Activated gamma-delta T cell treated with anti-CD3 and anti-CD28 coated beads, Interleukin-2, amount 50 U/mL, for 16 hours (primary cell): ENCODE measurements at regions not wholly inside any gene's neighbourhood (a gene's known extent, or its start where the extent isn't known, plus 50 kb on each side); places are given as distances from the start of the nearest gene placed in this dataset.
"Not testable (repeated sequence)": the region's sequence is repeated elsewhere in the genome, so short reads cannot be mapped to it uniquely, and the experiment has no call there.

Source experiments
- DNase-seq: peaks from one replicate; pipeline ENCODE4 v3.0.0-alpha.2; 2020; ENCODE audit warnings: low read depth

DNA sequence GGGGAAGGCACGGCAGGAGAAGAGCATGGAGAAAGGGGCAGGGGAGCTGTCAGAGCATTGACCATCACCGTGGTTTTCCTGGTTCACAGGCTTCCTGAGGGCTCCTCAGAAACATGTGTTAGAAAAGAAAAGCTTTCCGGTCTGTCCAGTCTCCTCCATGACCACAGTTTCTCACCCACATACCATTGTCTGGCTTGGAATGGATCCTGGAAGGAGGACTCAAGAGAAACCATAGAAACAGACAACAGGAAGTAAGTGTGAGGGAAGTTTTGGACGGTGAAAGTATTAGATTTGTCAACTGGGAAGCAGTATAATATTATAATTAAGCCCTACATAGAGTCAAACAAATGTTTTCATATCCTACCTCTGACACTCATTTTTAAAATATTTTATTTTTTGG, 52.7 kb upstream of the NOTCH2NLA start:
- DNase-seq = not testable (repeated sequence)

DNA sequence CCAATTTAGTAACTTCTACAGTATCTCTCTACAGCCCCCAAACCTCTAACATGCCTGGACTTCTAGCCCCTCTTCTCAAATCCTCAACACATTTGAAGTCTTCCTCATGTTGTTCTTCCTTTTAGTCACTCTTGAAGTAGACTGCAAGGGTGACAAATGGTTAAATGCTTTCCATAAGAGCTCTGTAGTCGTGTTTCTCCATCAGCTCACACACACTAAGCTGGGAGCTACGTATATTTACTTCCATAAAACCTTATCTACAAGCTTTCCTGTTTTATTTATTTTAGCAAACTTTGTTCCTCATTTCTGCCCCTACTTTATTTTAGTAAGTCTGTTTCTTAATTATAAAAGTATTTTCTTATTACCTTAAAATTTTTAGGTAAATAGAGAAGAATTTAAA, 49.9 kb upstream of the NOTCH2NLA start:
- not testable (repeated sequence) for DNase-seq
